PFSK-1 (cell line): ENCODE measurements at regions not wholly inside any gene's neighbourhood (a gene's known extent, or its start where the extent isn't known, plus 50 kb on each side); places are given as distances from the start of the nearest gene placed in this dataset.

Experiments used
- FOXP2 ChIP-seq: optimal IDR thresholded peaks from 2 replicates; pipeline ENCODE3; 2011; ENCODE audit warnings: borderline replicate concordance, control low read depth, inconsistent platforms; ENCODE audit not compliant: insufficient read depth; ENCODE audit errors: extremely low read length, extremely low read depth
- POLR2AphosphoS5 ChIP-seq: IDR thresholded peaks from 2 replicates; pipeline ENCODE4 v1.6.1; 2012; ENCODE audit warnings: low read depth, mild to moderate bottlenecking, control low read depth, low read length, moderate library complexity
- REST ChIP-seq, 2 experiments: IDR thresholded peaks; 2 replicates each; pipeline versions ENCODE4 v1.6.1 to v1.8.0; 2011 to 2012; ENCODE audit warnings: low read depth in 2 of 2, low read length in 2 of 2, control low read depth in 1 of 2, inconsistent platforms in 1 of 2, mild to moderate bottlenecking in 1 of 2, moderate library complexity in 1 of 2; ENCODE audit not compliant: insufficient read depth in 1 of 2
- SIN3A ChIP-seq: IDR thresholded peaks from 2 replicates; pipeline ENCODE4 v1.6.1; 2012; ENCODE audit warnings: mild to moderate bottlenecking, low read length, moderate library complexity, borderline replicate concordance; ENCODE audit not compliant: insufficient read depth
- TAF1 ChIP-seq: IDR thresholded peaks from 2 replicates; pipeline ENCODE4 v1.6.1; 2012; ENCODE audit warnings: low read length, control low read depth, borderline replicate concordance; ENCODE audit not compliant: insufficient read depth

GRCh38 chr2:146591908-146592307 lies 1252.9 kb upstream of the ACVR2A start:
- TF ChIP-seq POLR2AphosphoS5 = no peak
- TF ChIP-seq FOXP2 = no peak
- no peak for TF ChIP-seq TAF1
- TF ChIP-seq REST (IDR thresholded peaks at IDR 0.05; ENCODE audit: insufficient read depth in 1 of 2, low read depth in 2 of 2, low read length in 2 of 2) = no peak
- TF ChIP-seq SIN3A = no peak

GRCh38 chr2:146587291-146587713 lies 1257.5 kb upstream of the ACVR2A start:
- TF ChIP-seq SIN3A = no peak
- TF ChIP-seq TAF1 = no peak
- no peak for TF ChIP-seq REST (IDR thresholded peaks at IDR 0.05; ENCODE audit: insufficient read depth in 1 of 2, low read depth in 2 of 2, low read length in 2 of 2)

GRCh38 chr2:146584316-146584715 lies 1260.5 kb upstream of the ACVR2A start:
- TF ChIP-seq REST (IDR thresholded peaks at IDR 0.05; ENCODE audit: insufficient read depth in 1 of 2, low read depth in 2 of 2, low read length in 2 of 2) = no peak
- no peak for TF ChIP-seq FOXP2
- no peak for TF ChIP-seq TAF1
- no peak for TF ChIP-seq POLR2AphosphoS5

- TF ChIP-seq FOXP2 (no peak), TAF1 (no peak), SIN3A (no peak), REST (IDR thresholded peaks at IDR 0.05; ENCODE audit: insufficient read depth in 1 of 2, low read depth in 2 of 2, low read length in 2 of 2) (no peak), POLR2AphosphoS5 (no peak)
These were observed 1265.5 kb upstream of the ACVR2A start for GRCh38 chr2:146579147-146579930.
